ENCODE measurements at regions not wholly inside any gene's neighbourhood (a gene's known extent, or its start where the extent isn't known, plus 50 kb on each side); places are given as distances from the start of the nearest gene placed in this dataset.
"Not testable (repeated sequence)": the region's sequence is repeated elsewhere in the genome, so short reads cannot be mapped to it uniquely, and the experiment has no call there.

GRCh38 chr10:9103301-9103700, 1048.8 kb downstream of the GATA3 start:
- Histone ChIP-seq H3K79me2 (ENCODE audit: low read depth) (no peaks in the 10 kb centered on the region), H3K9ac (no peak overlapping the region), H4K20me1 (ENCODE audit: low read depth) (no peaks in the 10 kb centered on the region), H3K4me2 (no peak overlapping the region), H3K27ac (no peak overlapping the region), H3K4me1 (no peaks in the 10 kb centered on the region), H3K4me3 (no peak overlapping the region), H3K36me3 (no peaks in the 10 kb centered on the region), H3K9me3 (ENCODE audit: low read depth) (no peaks in the 10 kb centered on the region), H3F3A (ENCODE audit: low read depth) (no peaks in the 10 kb centered on the region), H2AFZ (replicated peaks) (no peak overlapping the region), H3K27me3 (peaks cover 22% of the 10 kb centered on the region)
- DNase-seq (ENCODE audit: low spot score) = no peak
- Mint-ChIP-seq H3K4me1 (no peaks in the 10 kb centered on the region), H3K9me3 (no peaks in the 10 kb centered on the region), H3K4me3 (no peak overlapping the region), H3K27ac (no peak overlapping the region), H3K36me3 (no peaks in the 10 kb centered on the region), H3K27me3 (ENCODE audit: insufficient read depth, low read depth) (no peaks in the 10 kb centered on the region)
- TF ChIP-seq CTCF (IDR thresholded peaks at IDR 0.05) (no peak), EZH2 (IDR thresholded peaks at IDR 0.05) (no peak), EZH2phosphoT487 (IDR thresholded peaks at IDR 0.05) (no peak)

GRCh38 chr10:9111976-9112375, 1057.5 kb downstream of the GATA3 start:
- Mint-ChIP-seq H3K27ac (no peak overlapping the region), H3K4me1 (no peaks in the 10 kb centered on the region), H3K9me3 (no peaks in the 10 kb centered on the region), H3K27me3 (ENCODE audit: insufficient read depth, low read depth) (peaks cover 2% of the 10 kb centered on the region), H3K4me3 (no peak overlapping the region), H3K36me3 (no peaks in the 10 kb centered on the region)
- Histone ChIP-seq H3K4me3 (no peak overlapping the region), H3K36me3 (no peaks in the 10 kb centered on the region), H3K79me2 (ENCODE audit: low read depth) (no peaks in the 10 kb centered on the region), H3K9ac (no peak overlapping the region), H3K4me2 (no peak overlapping the region), H2AFZ (replicated peaks) (peak overlapping the region; percentile 46), H3K9me3 (ENCODE audit: low read depth) (no peaks in the 10 kb centered on the region), H3K27ac (no peak overlapping the region), H3K4me1 (no peaks in the 10 kb centered on the region), H3F3A (ENCODE audit: low read depth) (no peaks in the 10 kb centered on the region), H4K20me1 (ENCODE audit: low read depth) (no peaks in the 10 kb centered on the region), H3K27me3 (peaks cover 6% of the 10 kb centered on the region)
- no peak for DNase-seq (ENCODE audit: low spot score)
- TF ChIP-seq EZH2phosphoT487 (IDR thresholded peaks at IDR 0.05) = no peak
- TF ChIP-seq EZH2 (IDR thresholded peaks at IDR 0.05) = no peak
- no peak for TF ChIP-seq CTCF (IDR thresholded peaks at IDR 0.05)

GRCh38 chr10:9126728-9127127, 1072.2 kb downstream of the GATA3 start:
- Histone ChIP-seq H3F3A (ENCODE audit: low read depth) (no peaks in the 10 kb centered on the region), H3K27ac (no peak overlapping the region), H3K4me2 (no peak overlapping the region), H3K9ac (no peak overlapping the region), H4K20me1 (ENCODE audit: low read depth) (no peaks in the 10 kb centered on the region), H3K79me2 (ENCODE audit: low read depth) (no peaks in the 10 kb centered on the region), H3K4me1 (no peaks in the 10 kb centered on the region), H3K4me3 (no peak overlapping the region), H3K9me3 (ENCODE audit: low read depth) (no peaks in the 10 kb centered on the region), H3K36me3 (no peaks in the 10 kb centered on the region), H3K27me3 (no peaks in the 10 kb centered on the region), H2AFZ (replicated peaks) (no peak overlapping the region)
- Mint-ChIP-seq H3K4me3 (no peak overlapping the region), H3K4me1 (no peaks in the 10 kb centered on the region), H3K27me3 (ENCODE audit: insufficient read depth, low read depth) (no peaks in the 10 kb centered on the region), H3K36me3 (no peaks in the 10 kb centered on the region), H3K9me3 (no peaks in the 10 kb centered on the region), H3K27ac (no peak overlapping the region)
- no peak for TF ChIP-seq CTCF (IDR thresholded peaks at IDR 0.05)
- TF ChIP-seq EZH2 (IDR thresholded peaks at IDR 0.05) = no peak
- DNase-seq (ENCODE audit: low spot score) = no peak

GRCh38 chr10:9137368-9137767, 1082.9 kb downstream of the GATA3 start:
- TF ChIP-seq EZH2phosphoT487 (IDR thresholded peaks at IDR 0.05) = no peak
- Mint-ChIP-seq H3K4me3 (no peak overlapping the region), H3K27me3 (ENCODE audit: insufficient read depth, low read depth) (peaks cover 3% of the 10 kb centered on the region), H3K36me3 (no peaks in the 10 kb centered on the region), H3K9me3 (no peaks in the 10 kb centered on the region), H3K4me1 (no peaks in the 10 kb centered on the region), H3K27ac (no peak overlapping the region)
- H3K27ac ChIP-seq = no peak overlapping the region
- no peaks in the 10 kb centered on the region for H3K27me3 ChIP-seq
- no peaks in the 10 kb centered on the region for H4K20me1 ChIP-seq (ENCODE audit: low read depth)
- H3K36me3 ChIP-seq = no peaks in the 10 kb centered on the region
- no peaks in the 10 kb centered on the region for H3K4me1 ChIP-seq
- no peak overlapping the region for H3K4me3 ChIP-seq
- H3F3A ChIP-seq (ENCODE audit: low read depth) = no peaks in the 10 kb centered on the region
- H3K79me2 ChIP-seq (ENCODE audit: low read depth) = no peaks in the 10 kb centered on the region
- H2AFZ ChIP-seq (replicated peaks) = no peak overlapping the region
- no peak overlapping the region for H3K9ac ChIP-seq
- DNase-seq (ENCODE audit: low spot score) = no peak
- H3K4me2 ChIP-seq = no peak overlapping the region
- no peaks in the 10 kb centered on the region for H3K9me3 ChIP-seq (ENCODE audit: low read depth)

- H3K36me3 ChIP-seq; H3K4me2 ChIP-seq; H3K79me2 ChIP-seq (ENCODE audit: low read depth); DNase-seq (ENCODE audit: low spot score); H3F3A ChIP-seq (ENCODE audit: low read depth); H3K27ac Mint-ChIP-seq; H4K20me1 ChIP-seq (ENCODE audit: low read depth); H3K4me3 Mint-ChIP-seq; H3K9ac ChIP-seq; H3K27me3 Mint-ChIP-seq (ENCODE audit: insufficient read depth, low read depth); H3K4me1 ChIP-seq; H3K9me3 Mint-ChIP-seq; H2AFZ ChIP-seq (replicated peaks); H3K36me3 Mint-ChIP-seq; H3K4me3 ChIP-seq; H3K27ac ChIP-seq; H3K9me3 ChIP-seq (ENCODE audit: low read depth); H3K27me3 ChIP-seq; H3K4me1 Mint-ChIP-seq: not testable (repeated sequence)
These were observed 1084.3 kb downstream of the GATA3 start for GRCh38 chr10:9138829-9139228.

Measured in neural progenitor cell (in vitro differentiated cells).